DMS53 treated with DMSO at 0.1 percent for 48 hours (cell line): ENCODE measurements at regions not wholly inside any gene's neighbourhood (a gene's known extent, or its start where the extent isn't known, plus 50 kb on each side); places are given as distances from the start of the nearest gene placed in this dataset.
"Not testable (repeated sequence)": the region's sequence is repeated elsewhere in the genome, so short reads cannot be mapped to it uniquely, and the experiment has no call there.

Experiments
- DNase-seq: peaks from one replicate; lab custom pipeline; 2025; ENCODE audit not compliant: unreplicated experiment; lab: John Stamatoyannopoulos, UW

GRCh38 chr15:95127356-95127755, 896.0 kb downstream of the MCTP2 start:
- DNase-seq, result no peak

DNA sequence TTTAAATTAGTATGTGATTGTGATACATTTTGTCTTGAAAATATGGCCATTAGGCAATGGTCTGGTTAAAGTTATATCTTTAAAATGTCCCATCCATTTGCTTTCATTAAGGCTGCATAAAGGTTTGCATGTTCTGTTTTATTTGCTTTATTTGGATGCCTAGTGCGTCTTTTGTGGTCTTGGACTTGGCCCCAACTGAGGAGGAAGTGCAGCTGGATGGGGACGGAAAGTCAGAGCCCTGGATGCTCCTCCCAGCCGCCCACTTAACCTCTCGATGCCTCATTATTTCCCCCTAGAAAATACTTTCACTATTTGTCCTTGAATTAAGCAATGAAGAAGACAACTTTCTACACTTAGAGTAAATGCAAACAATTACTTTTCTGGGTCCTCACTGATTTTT, 898.2 kb downstream of the MCTP2 start:
- no peak for DNase-seq

DNA sequence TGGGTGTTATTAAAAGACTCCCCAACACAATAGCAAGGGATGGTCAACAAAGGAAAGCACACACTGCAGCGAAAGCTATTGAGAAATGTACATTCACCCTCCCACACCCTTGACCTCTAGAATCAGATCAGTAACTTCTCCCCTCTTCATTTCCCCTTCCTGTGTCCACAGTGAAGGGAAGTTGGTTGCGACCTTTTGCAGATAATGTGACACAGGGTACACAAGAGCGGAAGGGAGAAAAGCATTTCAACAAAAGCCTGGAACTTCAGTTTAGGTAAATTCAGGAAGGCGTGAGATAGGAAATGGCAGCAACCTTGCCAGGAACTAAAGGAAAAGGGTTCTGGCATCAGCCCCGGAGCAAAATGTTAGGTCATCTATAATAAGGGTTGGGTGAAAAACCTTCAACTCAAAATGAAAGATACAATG, 899.8 kb downstream of the MCTP2 start:
- no peak for DNase-seq

- DNase-seq, result no peak
Measured at GRCh38 chr15:95132774-95133173, 901.4 kb downstream of the MCTP2 start.

DNA sequence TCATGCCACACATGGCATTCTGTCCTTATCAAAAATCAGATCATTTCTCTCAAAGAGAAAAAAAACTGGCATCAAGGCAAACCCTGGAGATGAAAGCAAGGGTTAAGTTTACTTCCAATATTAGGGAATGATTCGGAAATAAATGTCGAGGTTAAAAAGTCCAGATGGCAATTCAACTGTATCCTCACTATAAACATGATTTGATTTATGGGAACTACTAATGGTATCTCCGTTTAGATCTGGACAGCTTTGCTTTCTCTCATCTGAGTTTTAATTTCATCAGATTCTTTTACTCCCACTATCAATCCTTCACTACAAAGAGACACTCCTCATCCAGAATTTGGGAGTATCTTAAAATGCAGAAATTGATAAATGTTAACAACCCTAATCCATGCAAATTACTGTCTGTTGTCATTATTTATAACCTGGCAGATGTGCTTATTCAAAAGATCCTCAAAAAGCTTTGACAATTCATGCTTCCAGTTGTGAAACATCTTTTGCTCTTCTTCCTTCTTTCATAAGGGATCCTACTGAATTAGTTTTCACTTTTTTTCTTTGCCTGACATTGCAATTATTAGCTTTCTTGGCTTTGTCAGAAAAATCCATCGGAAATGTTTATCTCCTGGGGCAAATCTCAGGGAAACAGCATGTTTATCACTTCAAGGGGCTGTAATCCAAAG, 903.2 kb downstream of the MCTP2 start:
- no peak for DNase-seq

DNA sequence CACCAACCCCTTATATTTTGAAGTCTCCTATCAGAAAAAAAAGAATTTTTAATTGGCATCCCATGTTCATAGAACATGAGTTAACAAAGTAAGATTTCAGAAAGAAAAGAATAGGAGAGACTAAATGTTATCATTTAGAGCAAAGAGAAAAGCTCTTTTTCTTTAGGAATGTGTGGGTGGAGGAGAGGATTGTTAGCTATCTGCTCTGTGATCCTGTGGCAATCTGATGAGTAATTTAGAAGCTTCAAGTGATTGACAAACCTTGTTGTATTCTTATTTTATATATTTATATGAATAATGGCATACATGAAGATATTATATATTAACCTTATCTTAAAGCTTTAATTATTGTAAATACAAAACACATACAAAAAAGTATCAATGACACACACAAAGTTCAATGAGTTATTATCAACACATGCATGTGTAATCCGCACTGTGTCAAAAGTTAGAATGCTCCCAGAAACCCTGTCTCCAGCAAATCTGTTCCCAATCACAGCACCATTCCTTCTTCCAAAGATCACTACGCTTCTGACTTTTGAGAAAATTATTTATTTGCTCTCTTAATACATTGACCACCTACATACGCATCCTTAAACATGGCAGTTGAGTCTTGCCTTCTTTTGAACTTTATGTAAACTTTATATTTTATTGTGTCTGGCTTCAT, 907.4 kb downstream of the MCTP2 start:
- no peak for DNase-seq

- DNase-seq, result no peak
Measured at GRCh38 chr15:95141486-95141885, 910.1 kb downstream of the MCTP2 start.

DNA sequence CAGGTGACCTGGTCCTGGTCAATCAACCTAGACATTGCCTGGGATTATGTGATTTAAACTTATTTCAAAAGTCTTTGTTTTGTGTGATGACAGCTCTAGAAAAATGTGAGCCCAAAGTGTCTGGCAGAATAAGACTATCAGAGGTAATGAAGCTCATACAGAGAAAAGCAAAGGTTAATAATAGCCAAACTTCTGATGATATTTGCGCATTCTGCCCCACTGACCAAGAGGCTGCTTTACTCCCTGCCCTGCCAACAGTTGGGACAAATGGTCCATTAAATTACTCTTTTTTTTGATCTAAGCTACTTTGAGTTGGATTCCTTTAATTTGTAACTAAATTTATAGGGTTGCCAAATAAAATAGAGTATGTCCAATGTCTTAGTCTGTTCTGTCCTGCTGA, 911.2 kb downstream of the MCTP2 start:
- DNase-seq, result no peak

DNA sequence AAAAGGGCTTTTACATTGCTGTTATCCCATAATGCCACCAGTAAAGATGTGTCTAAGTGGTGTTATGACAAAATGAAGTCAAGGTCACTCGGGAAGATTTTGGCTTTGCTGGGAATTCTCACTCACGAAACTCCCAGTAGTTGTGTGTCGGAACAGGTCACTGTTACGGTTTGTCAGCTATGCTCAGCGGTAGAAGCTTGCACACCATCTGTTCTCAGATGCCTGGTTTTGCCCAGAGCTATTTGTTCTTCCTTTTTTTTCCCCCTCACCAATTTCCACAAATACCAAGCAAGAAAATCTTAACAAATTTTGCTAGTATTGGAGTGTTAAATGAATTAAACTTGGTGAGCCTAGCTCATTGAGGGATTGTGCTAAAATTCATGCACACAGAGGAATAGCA, 915.1 kb downstream of the MCTP2 start:
- no peak for DNase-seq

DNA sequence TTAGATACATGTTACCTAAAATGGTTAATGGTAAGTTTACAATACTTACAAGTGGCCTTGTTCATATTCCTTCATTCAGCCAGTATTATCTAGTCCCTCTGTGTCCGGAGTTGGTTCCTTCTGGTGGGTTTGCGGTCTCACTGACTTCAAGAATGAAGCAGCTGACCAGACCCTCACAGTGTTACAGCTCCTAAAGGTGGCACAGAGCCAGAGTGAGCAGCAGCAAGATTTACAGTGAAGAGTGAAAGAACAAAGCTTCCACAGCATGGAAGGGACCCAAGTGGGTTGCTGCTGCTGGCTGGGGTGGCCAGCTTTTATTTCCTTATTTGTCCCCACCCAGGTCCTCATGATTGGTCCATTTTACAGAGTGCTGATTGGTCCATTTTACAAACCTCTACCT, 916.8 kb downstream of the MCTP2 start:
- DNase-seq, result no peak

GRCh38 chr15:95149036-95149435, 917.7 kb downstream of the MCTP2 start:
- DNase-seq, result no peak

DNA sequence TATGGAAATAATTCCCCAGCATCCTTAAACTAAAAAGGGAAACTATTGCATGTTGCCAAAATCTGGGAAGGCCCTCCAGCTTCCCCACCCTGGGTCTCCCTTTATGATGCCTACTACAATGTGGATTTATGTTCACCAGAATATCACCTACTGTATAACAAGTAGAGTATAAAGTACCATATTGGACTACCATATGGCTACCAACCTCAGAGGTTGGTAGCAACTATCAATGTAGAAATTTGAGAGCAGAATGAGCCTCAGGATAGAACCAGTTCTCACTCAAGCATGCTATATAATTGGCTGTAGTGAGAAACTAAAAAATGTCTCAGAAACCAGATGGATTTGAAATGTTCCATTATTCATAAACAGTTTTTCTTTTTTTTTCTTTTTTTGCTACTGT, 918.4 kb downstream of the MCTP2 start:
- no peak for DNase-seq

DNA sequence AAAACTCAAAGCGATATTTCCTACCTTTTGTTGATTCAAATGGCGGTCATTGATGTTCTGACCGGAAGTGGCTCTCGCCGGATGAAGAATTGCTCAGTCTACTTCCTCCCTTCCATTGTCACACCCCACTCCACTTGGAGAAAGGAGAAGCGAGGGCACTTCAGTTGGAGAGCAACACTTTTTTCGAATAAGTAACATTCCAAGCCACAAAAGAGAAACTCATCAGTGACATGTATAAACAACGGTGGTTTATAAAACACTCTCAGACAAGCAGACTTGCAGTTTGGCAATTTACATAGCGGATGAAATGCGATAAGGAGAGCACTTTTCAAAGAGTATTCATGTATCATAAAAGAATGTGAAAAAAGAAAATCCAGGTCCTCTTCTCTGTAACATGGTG, 919.1 kb downstream of the MCTP2 start:
- DNase-seq, result no peak

- DNase-seq, result no peak
Measured at GRCh38 chr15:95152741-95153140, 921.4 kb downstream of the MCTP2 start.

DNA sequence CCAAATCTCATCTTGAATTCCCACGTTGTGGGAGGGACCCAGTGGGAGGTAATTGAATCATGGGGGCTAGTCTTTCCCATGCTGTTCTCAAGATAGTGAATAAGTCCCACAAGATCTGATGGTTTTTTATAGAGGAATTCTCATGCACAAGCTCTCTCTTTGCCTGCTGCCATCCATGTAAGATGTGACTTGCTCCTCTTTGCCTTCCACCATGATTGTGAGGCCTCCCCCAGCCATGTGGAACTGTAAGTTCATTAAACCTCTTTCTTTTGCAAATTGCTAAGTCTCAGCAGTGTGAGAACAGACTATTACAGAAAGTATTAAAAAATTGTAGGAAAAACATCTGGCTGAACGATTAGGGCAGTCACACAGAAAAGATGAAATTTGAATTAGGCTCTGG, 921.8 kb downstream of the MCTP2 start:
- not testable (repeated sequence) for DNase-seq

- no peak for DNase-seq
Measured at GRCh38 chr15:95160316-95160715, 929.0 kb downstream of the MCTP2 start.

GRCh38 chr15:95162069-95162468, 930.7 kb downstream of the MCTP2 start:
- DNase-seq, result no peak

DNA sequence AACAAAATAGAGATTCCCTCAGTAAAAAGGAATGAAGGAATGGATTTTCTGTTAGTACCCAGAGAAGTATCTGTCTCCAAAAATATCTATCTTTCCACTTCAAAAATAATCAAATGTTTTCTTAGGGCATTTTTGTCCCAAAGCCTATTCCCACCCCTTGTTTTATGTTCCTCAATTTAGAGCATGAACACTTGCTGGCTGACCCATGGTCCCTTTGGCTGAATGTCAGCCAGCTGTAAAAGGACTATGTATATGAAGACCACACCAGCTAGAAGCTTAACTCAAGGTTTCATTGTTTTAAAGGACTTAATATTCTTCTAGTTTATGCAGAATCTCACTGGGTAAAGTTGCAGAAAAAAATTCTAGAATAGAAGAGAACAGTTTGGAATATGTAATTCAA, 931.2 kb downstream of the MCTP2 start:
- DNase-seq, result no peak

GRCh38 chr15:95162967-95163531, 931.7 kb downstream of the MCTP2 start:
- no peak for DNase-seq

DNA sequence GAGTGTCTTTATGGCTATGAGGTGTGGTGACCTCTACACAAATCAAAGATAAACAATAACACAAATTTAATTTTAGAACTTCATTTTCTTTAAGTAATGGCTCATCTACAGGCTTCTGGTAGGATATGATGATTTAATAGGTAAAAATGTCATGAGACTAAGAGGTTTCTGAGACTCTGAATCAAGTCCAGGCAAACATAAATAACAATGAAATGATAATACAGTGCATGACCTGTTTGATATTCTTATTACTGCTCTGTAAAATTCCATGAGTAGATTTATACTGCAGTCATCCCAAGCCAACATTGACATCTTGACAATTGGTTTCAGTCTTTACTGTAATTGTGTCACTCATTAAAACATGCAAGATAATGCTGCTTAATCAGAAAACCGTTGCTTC, 936.8 kb downstream of the MCTP2 start:
- DNase-seq, result no peak

- DNase-seq, result no peak
Measured at GRCh38 chr15:95168951-95169431, 937.6 kb downstream of the MCTP2 start.
